ENCODE measurements at regions not wholly inside any gene's neighbourhood (a gene's known extent, or its start where the extent isn't known, plus 50 kb on each side); places are given as distances from the start of the nearest gene placed in this dataset.
A peak's percentile ranks its signal among the peaks of the same experiment; 100 is the strongest.

- no peak for DNase-seq
These were observed 59.8 kb downstream of the SOX11 start for GRCh38 chr2:5751873-5752482.

GRCh38 chr2:5756272-5756671, 64.1 kb downstream of the SOX11 start:
- DNase-seq: no peak

GRCh38 chr2:5758346-5758745, 66.2 kb downstream of the SOX11 start:
- no peak for DNase-seq

- DNase-seq: no peak
These were observed 67.8 kb downstream of the SOX11 start for GRCh38 chr2:5759949-5760348.

GRCh38 chr2:5763531-5763930, 71.3 kb downstream of the SOX11 start:
- no peak for DNase-seq

- peak; percentile 51 for DNase-seq
These were observed 71.9 kb downstream of the SOX11 start for GRCh38 chr2:5764041-5764440.

- peak; percentile 22 for DNase-seq
These were observed 73.9 kb downstream of the SOX11 start for GRCh38 chr2:5766056-5766455.

GRCh38 chr2:5766561-5766960, 74.4 kb downstream of the SOX11 start:
- no peak for DNase-seq

GRCh38 chr2:5777131-5777535, 84.9 kb downstream of the SOX11 start:
- peak; percentile 57 for DNase-seq

- DNase-seq: no peak
These were observed 89.5 kb downstream of the SOX11 start for GRCh38 chr2:5781679-5782078.

- DNase-seq: no peak
These were observed 89.9 kb downstream of the SOX11 start for GRCh38 chr2:5782103-5782502.

- DNase-seq: no peak
These were observed 96.3 kb downstream of the SOX11 start for GRCh38 chr2:5788447-5788846.

- DNase-seq: no peak
These were observed 99.2 kb downstream of the SOX11 start for GRCh38 chr2:5791371-5791770.

GRCh38 chr2:5794012-5794411, 101.8 kb downstream of the SOX11 start:
- DNase-seq: no peak

- DNase-seq: no peak
These were observed 105.9 kb downstream of the SOX11 start for GRCh38 chr2:5798084-5798483.

- DNase-seq: no peak
These were observed 107.2 kb downstream of the SOX11 start for GRCh38 chr2:5799348-5799747.

- no peak for DNase-seq
These were observed 111.4 kb downstream of the SOX11 start for GRCh38 chr2:5803547-5803946.

- DNase-seq: no peak
These were observed 126.9 kb downstream of the SOX11 start for GRCh38 chr2:5818961-5819600.

GRCh38 chr2:5824126-5824525, 131.9 kb downstream of the SOX11 start:
- no peak for DNase-seq

- DNase-seq: no peak
These were observed 133.5 kb downstream of the SOX11 start for GRCh38 chr2:5825686-5826085.

- no peak for DNase-seq
These were observed 134.9 kb downstream of the SOX11 start for GRCh38 chr2:5826979-5827655.

GRCh38 chr2:5834501-5834900, 142.3 kb downstream of the SOX11 start:
- no peak for DNase-seq

GRCh38 chr2:5839550-5839949, 147.4 kb downstream of the SOX11 start:
- peak; percentile 82 for DNase-seq

- no peak for DNase-seq
These were observed 148.9 kb downstream of the SOX11 start for GRCh38 chr2:5841126-5841525.
